ENCODE measurements at regions not wholly inside any gene's neighbourhood (a gene's known extent, or its start where the extent isn't known, plus 50 kb on each side); places are given as distances from the start of the nearest gene placed in this dataset.

GRCh38 chr1:234875953-234876855 lies 252.4 kb downstream of the TOMM20 start:
- no peaks in the 10 kb centered on the region for H3K36me3 ChIP-seq (ENCODE audit: control insufficient read depth, insufficient read depth, low read length)
- H3K27me3 ChIP-seq (replicated peaks; ENCODE audit: control insufficient read depth, insufficient read depth, low read length), result no peaks in the 10 kb centered on the region
- DNase-seq (ENCODE audit: extremely low read depth, insufficient read length), result no peak
- TF ChIP-seq CTCF (IDR thresholded peaks at IDR 0.05; ENCODE audit: insufficient read depth, low read length, poor library complexity, severe bottlenecking), result no peak
- H3K4me3 ChIP-seq (replicated peaks; ENCODE audit: low read depth, low read length), result no peak overlapping the region

- DNase-seq (ENCODE audit: extremely low read depth, insufficient read length), result no peak
- no peaks in the 10 kb centered on the region for H3K36me3 ChIP-seq (ENCODE audit: control insufficient read depth, insufficient read depth, low read length)
- no peaks in the 10 kb centered on the region for H3K27me3 ChIP-seq (replicated peaks; ENCODE audit: control insufficient read depth, insufficient read depth, low read length)
- H3K4me3 ChIP-seq (replicated peaks; ENCODE audit: low read depth, low read length), result no peak overlapping the region
- no peak for TF ChIP-seq CTCF (IDR thresholded peaks at IDR 0.05; ENCODE audit: insufficient read depth, low read length, poor library complexity, severe bottlenecking)
Observed at GRCh38 chr1:234875328-234875952, 253.2 kb downstream of the TOMM20 start.

- H3K4me3 ChIP-seq (replicated peaks; ENCODE audit: low read depth, low read length), result no peak overlapping the region
Observed at GRCh38 chr1:234874291-234875288, 254.0 kb downstream of the TOMM20 start.

GRCh38 chr1:234871710-234872271 lies 256.8 kb downstream of the TOMM20 start:
- no peak for TF ChIP-seq CTCF (IDR thresholded peaks at IDR 0.05; ENCODE audit: insufficient read depth, low read length, poor library complexity, severe bottlenecking)
- H3K27me3 ChIP-seq (replicated peaks; ENCODE audit: control insufficient read depth, insufficient read depth, low read length), result no peaks in the 10 kb centered on the region
- DNase-seq (ENCODE audit: extremely low read depth, insufficient read length), result no peak
- H3K4me3 ChIP-seq (replicated peaks; ENCODE audit: low read depth, low read length), result no peak overlapping the region
- H3K36me3 ChIP-seq (ENCODE audit: control insufficient read depth, insufficient read depth, low read length), result no peaks in the 10 kb centered on the region

More at GRCh38 chr1:234874291-234875288, 254.0 kb downstream of the TOMM20 start:
- Histone ChIP-seq H3K27me3 (replicated peaks; ENCODE audit: control insufficient read depth, insufficient read depth, low read length) (no peaks in the 10 kb centered on the region), H3K36me3 (ENCODE audit: control insufficient read depth, insufficient read depth, low read length) (no peaks in the 10 kb centered on the region)
- TF ChIP-seq CTCF (IDR thresholded peaks at IDR 0.05; ENCODE audit: insufficient read depth, low read length, poor library complexity, severe bottlenecking), result no peak
- no peak for DNase-seq (ENCODE audit: extremely low read depth, insufficient read length)

- H3K36me3 ChIP-seq (ENCODE audit: control insufficient read depth, insufficient read depth, low read length), result no peaks in the 10 kb centered on the region
- H3K27me3 ChIP-seq (replicated peaks; ENCODE audit: control insufficient read depth, insufficient read depth, low read length), result no peaks in the 10 kb centered on the region
- TF ChIP-seq CTCF (IDR thresholded peaks at IDR 0.05; ENCODE audit: insufficient read depth, low read length, poor library complexity, severe bottlenecking), result no peak
- no peak for DNase-seq (ENCODE audit: extremely low read depth, insufficient read length)
- H3K4me3 ChIP-seq (replicated peaks; ENCODE audit: low read depth, low read length), result no peak overlapping the region
Observed at GRCh38 chr1:234871039-234871709, 257.5 kb downstream of the TOMM20 start.

Measured in GM06990 (cell line).